Neural progenitor cell (in vitro differentiated cells): ENCODE measurements at regions not wholly inside any gene's neighbourhood (a gene's known extent, or its start where the extent isn't known, plus 50 kb on each side); places are given as distances from the start of the nearest gene placed in this dataset.
"Not testable (repeated sequence)": the region's sequence is repeated elsewhere in the genome, so short reads cannot be mapped to it uniquely, and the experiment has no call there.

ENCODE experiments used
- DNase-seq: peaks from one replicate; pipeline ENCODE4 v3.0.0-alpha.2; 2016; ENCODE audit warnings: low spot score
- H2AFZ ChIP-seq: fragments of 200-600 bp; sonication (generic); replicated peaks from 2 replicates; pipeline ENCODE4 v1.6.1; 2016; ENCODE audit warnings: antibody characterized with exemption
- H3F3A ChIP-seq: fragments of 200-600 bp; sonication (generic); 2 replicates; pipeline ENCODE4 v1.6.1; 2016; ENCODE audit warnings: antibody characterized with exemption, low read depth
- H3K27ac ChIP-seq: fragments of 200-600 bp; sonication (generic); 2 replicates; pipeline ENCODE4 v1.5.1; 2016; ENCODE audit warnings: mild to moderate bottlenecking
- H3K27me3 ChIP-seq: fragments of 200-600 bp; sonication (generic); 2 replicates; pipeline ENCODE4 v1.6.1; 2016; ENCODE audit warnings: mild to moderate bottlenecking, moderate library complexity
- H3K36me3 ChIP-seq: fragments of 200-600 bp; sonication (generic); 2 replicates; pipeline ENCODE4 v1.5.1; 2016
- H3K4me1 ChIP-seq: fragments of 200-600 bp; sonication (generic); 2 replicates; pipeline ENCODE4 v1.6.1; 2016; ENCODE audit warnings: mixed run types
- H3K4me2 ChIP-seq: fragments of 200-600 bp; sonication (generic); 2 replicates; pipeline ENCODE4 v1.6.1; 2016
- H3K4me3 ChIP-seq: fragments of 200-600 bp; sonication (generic); 2 replicates; pipeline ENCODE4 v1.5.1; 2016
- H3K79me2 ChIP-seq: fragments of 200-600 bp; sonication (generic); 2 replicates; pipeline ENCODE4 v1.6.1; 2016; ENCODE audit warnings: low read depth
- H3K9ac ChIP-seq: fragments of 200-600 bp; sonication (generic); 2 replicates; pipeline ENCODE4 v1.6.1; 2016
- H3K9me3 ChIP-seq: fragments of 200-600 bp; sonication (generic); 2 replicates; pipeline ENCODE4 v1.5.1; 2016; ENCODE audit warnings: low read depth
- H4K20me1 ChIP-seq: fragments of 200-600 bp; sonication (generic); 2 replicates; pipeline ENCODE4 v1.6.1; 2016; ENCODE audit warnings: low read depth
- H3K27ac Mint-ChIP-seq: 3 replicates; pipeline ENCODE4 v1.8.0; 2021; ENCODE audit warnings: mixed read lengths
- H3K27me3 Mint-ChIP-seq: 2 replicates; pipeline ENCODE4 v1.8.0; 2022; ENCODE audit warnings: low read depth, mild to moderate bottlenecking, inconsistent platforms, moderate library complexity, mixed read lengths; ENCODE audit not compliant: insufficient read depth
- H3K36me3 Mint-ChIP-seq: 3 replicates; pipeline ENCODE4 v1.8.0; 2021; ENCODE audit warnings: mixed read lengths
- H3K4me1 Mint-ChIP-seq: 3 replicates; pipeline ENCODE4 v1.8.0; 2021; ENCODE audit warnings: mixed read lengths
- H3K4me3 Mint-ChIP-seq: 3 replicates; pipeline ENCODE4 v1.8.0; 2021; ENCODE audit warnings: mild to moderate bottlenecking, moderate library complexity, mixed read lengths
- H3K9me3 Mint-ChIP-seq: 3 replicates; pipeline ENCODE4 v1.8.0; 2020; ENCODE audit warnings: mixed read lengths
- EZH2 ChIP-seq: fragments of 200-600 bp; sonication (generic); IDR thresholded peaks from 2 replicates; pipeline ENCODE4 v1.6.1; 2017; ENCODE audit warnings: antibody characterized with exemption, mild to moderate bottlenecking, moderate library complexity
- EZH2phosphoT487 ChIP-seq: fragments of 200-600 bp; sonication (generic); IDR thresholded peaks from 2 replicates; pipeline ENCODE4 v1.6.1; 2017; ENCODE audit warnings: antibody characterized with exemption
- TF ChIP-seq, protein P1 (sequence below): fragments of 200-600 bp; sonication (generic); IDR thresholded peaks from 2 replicates; pipeline ENCODE4 v1.5.1; 2017; ENCODE audit warnings: antibody characterized with exemption, mild to moderate bottlenecking

DNA sequence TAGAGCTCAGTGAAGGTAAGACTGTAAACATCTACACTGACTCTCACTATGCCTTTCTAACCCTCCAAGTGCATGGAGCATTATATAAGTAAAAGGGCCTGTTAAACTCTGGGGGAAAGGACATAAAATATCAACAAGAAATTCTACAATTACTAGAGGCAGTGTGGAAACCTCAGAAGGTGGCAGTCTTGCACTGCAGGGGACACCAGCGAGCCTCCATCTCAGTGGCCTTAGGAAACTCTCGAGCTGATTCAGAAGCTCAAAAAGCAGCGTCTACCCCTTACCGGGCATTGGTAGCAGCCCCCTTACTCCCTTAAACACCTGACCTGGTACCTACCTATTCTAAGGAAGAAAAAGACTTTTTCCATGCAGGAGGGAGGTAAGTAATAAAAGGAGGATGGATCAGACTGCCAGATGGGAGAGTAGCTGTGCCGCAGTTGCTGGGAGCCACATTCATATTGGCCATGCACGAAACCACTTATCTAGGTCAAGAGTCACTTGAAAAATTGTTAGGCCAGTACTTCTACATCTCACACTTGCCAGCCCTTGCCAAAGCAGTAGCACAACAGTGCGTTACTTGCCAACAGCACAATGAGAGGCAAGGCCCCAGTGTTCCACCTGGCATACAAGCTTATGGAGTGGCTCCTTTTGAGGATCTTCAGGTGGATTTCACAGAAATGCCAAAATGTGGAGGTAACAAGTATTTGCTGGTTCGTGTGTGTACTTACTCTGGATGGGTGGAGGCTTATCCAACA, 258.8 kb upstream of the PRKX start:
- not testable (repeated sequence) for H4K20me1 ChIP-seq, H3K9me3 ChIP-seq, H3K9me3 Mint-ChIP-seq, H3F3A ChIP-seq, H3K4me3 Mint-ChIP-seq, H3K79me2 ChIP-seq, H3K4me1 ChIP-seq, H3K4me1 Mint-ChIP-seq, H3K36me3 ChIP-seq, H3K4me3 ChIP-seq, H3K36me3 Mint-ChIP-seq, H3K9ac ChIP-seq, H2AFZ ChIP-seq, H3K27ac Mint-ChIP-seq, H3K4me2 ChIP-seq, H3K27ac ChIP-seq, H3K27me3 Mint-ChIP-seq, H3K27me3 ChIP-seq
- TF ChIP-seq, protein P1, sequence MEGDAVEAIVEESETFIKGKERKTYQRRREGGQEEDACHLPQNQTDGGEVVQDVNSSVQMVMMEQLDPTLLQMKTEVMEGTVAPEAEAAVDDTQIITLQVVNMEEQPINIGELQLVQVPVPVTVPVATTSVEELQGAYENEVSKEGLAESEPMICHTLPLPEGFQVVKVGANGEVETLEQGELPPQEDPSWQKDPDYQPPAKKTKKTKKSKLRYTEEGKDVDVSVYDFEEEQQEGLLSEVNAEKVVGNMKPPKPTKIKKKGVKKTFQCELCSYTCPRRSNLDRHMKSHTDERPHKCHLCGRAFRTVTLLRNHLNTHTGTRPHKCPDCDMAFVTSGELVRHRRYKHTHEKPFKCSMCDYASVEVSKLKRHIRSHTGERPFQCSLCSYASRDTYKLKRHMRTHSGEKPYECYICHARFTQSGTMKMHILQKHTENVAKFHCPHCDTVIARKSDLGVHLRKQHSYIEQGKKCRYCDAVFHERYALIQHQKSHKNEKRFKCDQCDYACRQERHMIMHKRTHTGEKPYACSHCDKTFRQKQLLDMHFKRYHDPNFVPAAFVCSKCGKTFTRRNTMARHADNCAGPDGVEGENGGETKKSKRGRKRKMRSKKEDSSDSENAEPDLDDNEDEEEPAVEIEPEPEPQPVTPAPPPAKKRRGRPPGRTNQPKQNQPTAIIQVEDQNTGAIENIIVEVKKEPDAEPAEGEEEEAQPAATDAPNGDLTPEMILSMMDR = peak; percentile 50
- peak; percentile 5 for DNase-seq

GRCh38 chrX:3968749-3969148, 255.3 kb upstream of the PRKX start:
- Mint-ChIP-seq H3K27ac (no peak overlapping the region), H3K36me3 (no peaks in the 10 kb centered on the region), H3K27me3 (no peaks in the 10 kb centered on the region), H3K9me3 (peaks cover 13% of the 10 kb centered on the region), H3K4me1 (no peaks in the 10 kb centered on the region), H3K4me3 (no peak overlapping the region)
- TF ChIP-seq, protein P1 = no peak
- TF ChIP-seq EZH2 = no peak
- no peak for TF ChIP-seq EZH2phosphoT487
- H3K79me2 ChIP-seq = no peaks in the 10 kb centered on the region
- H3K9ac ChIP-seq = no peak overlapping the region
- H2AFZ ChIP-seq = no peak overlapping the region
- H3K4me3 ChIP-seq = no peak overlapping the region
- no peak overlapping the region for H3K4me2 ChIP-seq
- no peak overlapping the region for H3K27ac ChIP-seq
- H3K27me3 ChIP-seq = no peaks in the 10 kb centered on the region
- H4K20me1 ChIP-seq = no peaks in the 10 kb centered on the region
- H3K36me3 ChIP-seq = no peaks in the 10 kb centered on the region
- no peak for DNase-seq
- no peaks in the 10 kb centered on the region for H3K4me1 ChIP-seq
- H3F3A ChIP-seq = no peaks in the 10 kb centered on the region
- no peaks in the 10 kb centered on the region for H3K9me3 ChIP-seq

- H3K36me3 Mint-ChIP-seq = no peaks in the 10 kb centered on the region
- Histone ChIP-seq H3K4me2 (no peak overlapping the region), H3K9me3 (no peaks in the 10 kb centered on the region), H3K36me3 (no peaks in the 10 kb centered on the region), H4K20me1 (no peaks in the 10 kb centered on the region), H3K4me3 (no peak overlapping the region), H3K4me1 (peaks cover 12% of the 10 kb centered on the region), H3F3A (peaks cover 17% of the 10 kb centered on the region), H2AFZ (no peak overlapping the region), H3K79me2 (no peaks in the 10 kb centered on the region), H3K27ac (no peak overlapping the region), H3K9ac (no peak overlapping the region), H3K27me3 (no peaks in the 10 kb centered on the region)
- peaks cover 13% of the 10 kb centered on the region for H3K9me3 Mint-ChIP-seq
- H3K4me1 Mint-ChIP-seq = peaks cover 13% of the 10 kb centered on the region
- TF ChIP-seq, protein P1 = no peak
- TF ChIP-seq EZH2 (no peak), EZH2phosphoT487 (no peak)
- no peak overlapping the region for H3K4me3 Mint-ChIP-seq
- no peaks in the 10 kb centered on the region for H3K27me3 Mint-ChIP-seq
- H3K27ac Mint-ChIP-seq = no peak overlapping the region
- DNase-seq = no peak
These were observed 250.5 kb upstream of the PRKX start for GRCh38 chrX:3963980-3964379.
